ENCODE measurements at regions not wholly inside any gene's neighbourhood (a gene's known extent, or its start where the extent isn't known, plus 50 kb on each side); places are given as distances from the start of the nearest gene placed in this dataset.

DNA sequence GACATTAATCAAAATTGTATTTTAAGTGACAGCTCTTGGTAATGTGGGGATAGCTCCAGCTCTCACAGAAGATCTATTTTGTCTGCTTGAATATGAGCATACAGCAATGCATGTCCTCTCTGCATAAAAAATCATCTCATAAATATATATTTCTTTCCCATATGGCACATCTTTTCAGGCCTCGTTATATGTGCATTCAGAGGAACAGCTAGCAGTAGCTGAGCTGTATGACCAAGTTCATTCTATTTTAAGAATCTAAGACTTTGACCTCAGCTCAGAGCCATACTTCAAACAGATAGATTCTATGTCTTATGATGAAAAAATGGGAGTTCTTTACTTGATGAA lies 487.2 kb downstream of the ARHGEF28 start:
- H3K4me3 Mint-ChIP-seq (ENCODE audit: low read depth) = no peak overlapping the region
- H3K9me3 Mint-ChIP-seq (ENCODE audit: low read depth) = no peaks in the 10 kb centered on the region
- no peak for DNase-seq (ENCODE audit: low spot score, unreplicated experiment)
- H3K36me3 Mint-ChIP-seq (ENCODE audit: insufficient read depth) = no peaks in the 10 kb centered on the region
- H3K27ac Mint-ChIP-seq = no peak overlapping the region
- no peak for TF ChIP-seq CTCF (IDR thresholded peaks at IDR 0.05; ENCODE audit: unreplicated experiment)
- no peaks in the 10 kb centered on the region for H3K27me3 Mint-ChIP-seq
- H3K4me1 Mint-ChIP-seq (ENCODE audit: low read depth) = no peaks in the 10 kb centered on the region

DNA sequence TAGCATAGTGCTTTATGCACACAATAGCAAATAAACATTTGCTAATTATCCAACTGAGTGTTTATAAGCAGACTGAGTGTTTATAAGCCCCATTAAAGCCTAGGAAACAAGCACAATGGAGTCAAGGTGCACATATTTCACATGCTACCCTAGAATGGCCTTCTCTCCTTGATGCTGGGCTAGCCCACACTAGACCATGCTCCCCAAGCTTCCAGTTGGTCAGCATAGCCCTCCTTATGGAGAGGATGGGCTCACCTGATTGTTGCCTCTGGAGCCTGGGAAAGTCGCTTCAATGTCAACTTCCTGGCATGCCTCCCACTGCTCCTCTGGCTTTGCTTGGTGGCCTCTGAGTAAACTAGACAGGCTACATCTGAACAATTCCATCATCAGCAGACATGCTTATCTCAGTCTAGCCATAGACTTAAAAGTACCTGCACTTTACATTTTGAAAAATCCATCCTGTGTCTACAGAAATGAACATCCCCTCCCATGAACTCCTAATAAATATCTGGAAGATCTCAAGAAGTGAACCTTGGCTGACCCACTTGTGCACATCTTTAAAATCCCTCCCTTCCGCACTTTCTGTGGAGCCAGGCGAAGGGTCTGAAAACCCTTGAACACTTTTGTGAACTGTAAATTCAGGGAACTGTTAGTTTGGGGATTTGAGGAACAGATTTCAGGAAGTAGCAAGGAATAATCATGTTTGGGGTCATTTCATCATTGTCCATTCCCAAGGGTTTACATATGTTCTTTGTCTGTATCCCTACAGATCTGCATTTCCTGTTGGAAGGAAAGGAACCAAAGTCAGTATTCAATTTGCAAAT lies 486.6 kb downstream of the ARHGEF28 start:
- no peak for DNase-seq (ENCODE audit: low spot score, unreplicated experiment)
- Mint-ChIP-seq H3K9me3 (ENCODE audit: low read depth) (no peaks in the 10 kb centered on the region), H3K27ac (no peak overlapping the region), H3K36me3 (ENCODE audit: insufficient read depth) (no peaks in the 10 kb centered on the region), H3K27me3 (no peaks in the 10 kb centered on the region), H3K4me3 (ENCODE audit: low read depth) (no peak overlapping the region), H3K4me1 (ENCODE audit: low read depth) (no peaks in the 10 kb centered on the region)
- TF ChIP-seq CTCF (IDR thresholded peaks at IDR 0.05; ENCODE audit: unreplicated experiment) = no peak

DNA sequence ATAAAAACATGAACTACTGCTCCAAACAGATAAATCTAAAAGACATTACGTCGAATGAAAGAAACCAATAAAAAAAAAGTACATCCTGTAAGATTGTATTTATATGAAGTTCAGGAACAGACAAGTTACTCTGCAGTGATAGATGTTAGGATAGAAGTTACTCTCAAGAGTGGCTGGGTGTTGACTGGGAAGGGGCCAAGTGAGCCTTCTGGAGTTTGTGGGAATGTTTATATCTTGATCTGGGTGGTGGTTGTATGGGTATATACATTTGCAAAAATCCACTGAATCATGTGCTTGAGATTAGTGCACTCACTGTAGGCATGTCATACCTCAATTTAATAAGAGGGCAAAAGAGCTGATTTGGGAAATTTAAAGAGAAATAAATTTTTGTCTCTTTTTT lies 485.8 kb downstream of the ARHGEF28 start:
- no peak for TF ChIP-seq CTCF (IDR thresholded peaks at IDR 0.05; ENCODE audit: unreplicated experiment)
- DNase-seq (ENCODE audit: low spot score, unreplicated experiment) = no peak
- no peak overlapping the region for H3K27ac Mint-ChIP-seq
- H3K4me1 Mint-ChIP-seq (ENCODE audit: low read depth) = no peaks in the 10 kb centered on the region
- no peak overlapping the region for H3K4me3 Mint-ChIP-seq (ENCODE audit: low read depth)
- H3K27me3 Mint-ChIP-seq = no peaks in the 10 kb centered on the region
- no peaks in the 10 kb centered on the region for H3K9me3 Mint-ChIP-seq (ENCODE audit: low read depth)
- no peaks in the 10 kb centered on the region for H3K36me3 Mint-ChIP-seq (ENCODE audit: insufficient read depth)

DNA sequence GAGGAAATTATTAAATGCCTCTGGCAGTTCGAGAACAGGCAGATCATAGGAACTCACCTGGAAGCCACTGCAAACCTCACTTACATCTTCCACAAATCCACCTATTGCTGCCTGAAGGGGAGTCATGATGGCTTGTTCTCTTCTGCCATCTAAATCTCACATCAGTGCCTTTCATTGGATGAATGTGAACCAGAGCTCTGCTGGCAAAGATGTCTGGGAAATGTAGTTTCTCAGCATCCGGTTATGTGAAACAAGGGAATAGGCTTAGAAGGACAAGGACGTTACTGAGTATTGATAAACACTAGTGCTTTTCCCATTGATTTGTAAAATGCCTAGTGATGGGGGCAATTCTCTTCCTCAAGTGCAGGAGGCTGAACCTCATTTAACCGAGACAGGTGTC lies 483.3 kb downstream of the ARHGEF28 start:
- no peak for TF ChIP-seq CTCF (IDR thresholded peaks at IDR 0.05; ENCODE audit: unreplicated experiment)
- no peak for DNase-seq (ENCODE audit: low spot score, unreplicated experiment)
- Mint-ChIP-seq H3K27me3 (no peaks in the 10 kb centered on the region), H3K36me3 (ENCODE audit: insufficient read depth) (no peaks in the 10 kb centered on the region), H3K27ac (no peak overlapping the region), H3K4me1 (ENCODE audit: low read depth) (peaks cover 11% of the 10 kb centered on the region), H3K9me3 (ENCODE audit: low read depth) (no peaks in the 10 kb centered on the region), H3K4me3 (ENCODE audit: low read depth) (no peak overlapping the region)

- Mint-ChIP-seq H3K36me3 (ENCODE audit: insufficient read depth) (no peaks in the 10 kb centered on the region), H3K9me3 (ENCODE audit: low read depth) (peaks cover 4% of the 10 kb centered on the region)
Observed at GRCh38 chr5:74107899-74108298, 481.9 kb downstream of the ARHGEF28 start.

More at GRCh38 chr5:74107899-74108298, 481.9 kb downstream of the ARHGEF28 start:
- no peak for TF ChIP-seq CTCF (IDR thresholded peaks at IDR 0.05; ENCODE audit: unreplicated experiment)
- no peak for DNase-seq (ENCODE audit: low spot score, unreplicated experiment)
- H3K4me3 Mint-ChIP-seq (ENCODE audit: low read depth) = no peak overlapping the region
- no peaks in the 10 kb centered on the region for H3K27me3 Mint-ChIP-seq
- peaks cover 11% of the 10 kb centered on the region for H3K4me1 Mint-ChIP-seq (ENCODE audit: low read depth)
- no peak overlapping the region for H3K27ac Mint-ChIP-seq
